Esophagus squamous epithelium (tissue), 5 donors: ENCODE measurements at regions not wholly inside any gene's neighbourhood (a gene's known extent, or its start where the extent isn't known, plus 50 kb on each side); places are given as distances from the start of the nearest gene placed in this dataset.

ENCODE experiments used
- DNase-seq: peaks from one replicate; lab custom pipeline; 2025; lab: John Stamatoyannopoulos, UW
- H3K27ac ChIP-seq, 4 donors: fragments of 200-600 bp; sonication (generic); one replicate each; pipeline ENCODE4 v1.5.1; 2016 to 2019; ENCODE audit warnings: mild to moderate bottlenecking in 1 of 4
- H3K27me3 ChIP-seq, 4 donors: fragments of 200-600 bp; sonication (generic); 1 replicate in 3 of 4; 2 replicates in 1 of 4; pipeline versions ENCODE4 v1.5.1 to v1.6.0; 2017 to 2021; ENCODE audit warnings: antibody characterized with exemption in 1 of 4
- H3K36me3 ChIP-seq, 3 donors: fragments of 200-600 bp; sonication (generic); one replicate each; pipeline ENCODE4 v1.5.1; 2016 to 2019
- H3K4me1 ChIP-seq, 3 donors: fragments of 200-600 bp; sonication (generic); one replicate each; pipeline ENCODE4 v1.5.1; 2017 to 2019
- H3K4me3 ChIP-seq, 4 donors: fragments of 200-600 bp; sonication (generic); 1 replicate in 3 of 4; 2 replicates in 1 of 4; pipeline ENCODE4 v1.5.1; 2016 to 2019; ENCODE audit warnings: mild to moderate bottlenecking in 2 of 4, moderate library complexity in 1 of 4
- H3K9me3 ChIP-seq, 3 donors: fragments of 200-600 bp; sonication (generic); one replicate each; pipeline ENCODE4 v1.5.1; 2016 to 2019
- CTCF ChIP-seq, 6 experiments: fragments of 450-650 bp in 4 of 6; fragments of 200-600 bp in 2 of 6; sonication (generic) in 2 of 6; IDR thresholded peaks; one replicate each; pipeline ENCODE4 v1.5.1; 2016 to 2019; ENCODE audit warnings: antibody characterized with exemption in 6 of 6, mild to moderate bottlenecking in 4 of 6, moderate library complexity in 4 of 6
- POLR2A ChIP-seq, 4 donors: fragments of 450-650 bp; IDR thresholded peaks; one replicate each; pipeline ENCODE4 v1.6.1; 2017; ENCODE audit warnings: antibody characterized with exemption in 4 of 4, mild to moderate bottlenecking in 4 of 4, moderate library complexity in 3 of 4
- WGBS, 2 donors: methylation state at CpG; one replicate each; pipeline ENCODE4 v1.1.5; 2018; 5-methylcytosine and 5-hydroxymethylcytosine counted together
- intact Hi-C: fragments of 100-400 bp; cut with DNase I; formaldehyde crosslinking; loops from one replicate; pipeline ENCODE4 v1.15.0; 2022
- donor health status: DM: yes; HTN: yes; CAD: no.

- H3K9me3 ChIP-seq = no peaks in the 10 kb centered on the region
- TF ChIP-seq CTCF (IDR thresholded peaks at IDR 0.05) (no peak), POLR2A (IDR thresholded peaks at IDR 0.05) (no peak)
- H3K36me3 ChIP-seq = no peaks in the 10 kb centered on the region
- peaks cover 15 to 37% (median 28%) of the 10 kb centered on the region in 3 donors for H3K4me1 ChIP-seq
- intact Hi-C loops = no loop called here
- H3K27ac ChIP-seq = peak overlapping the region; percentile 1 to 74 (median 58)
- no peak for DNase-seq
- no peak overlapping the region for H3K4me3 ChIP-seq
- 0 to 5% methylated on average over 2 to 3 of the region's 3 CpGs for WGBS, 2 donors
- no peaks in the 10 kb centered on the region for H3K27me3 ChIP-seq
These were observed 82.5 kb upstream of the PICALM start for GRCh38 chr11:86151174-86152005.

- 30 to 32% methylated on average over 2 of the region's 2 CpGs for WGBS, 2 donors
- DNase-seq = no peak
- TF ChIP-seq POLR2A (IDR thresholded peaks at IDR 0.05) (no peak), CTCF (IDR thresholded peaks at IDR 0.05) (no peak)
- no peaks in the 10 kb centered on the region for H3K27me3 ChIP-seq
- no peak overlapping the region for H3K4me3 ChIP-seq
- H3K9me3 ChIP-seq = no peaks in the 10 kb centered on the region
- intact Hi-C loops = no loop called here
- H3K4me1 ChIP-seq = peaks cover 15 to 37% (median 28%) of the 10 kb centered on the region in 3 donors
- H3K27ac ChIP-seq = peak overlapping the region; percentile 1 to 74 (median 58)
- no peaks in the 10 kb centered on the region for H3K36me3 ChIP-seq
These were observed 81.9 kb upstream of the PICALM start for GRCh38 chr11:86150847-86151173.

GRCh38 chr11:86149792-86150191 lies 80.9 kb upstream of the PICALM start:
- Histone ChIP-seq H3K27me3 (no peaks in the 10 kb centered on the region), H3K4me3 (no peak overlapping the region), H3K4me1 (peaks cover 15 to 32% (median 28%) of the 10 kb centered on the region in 3 donors), H3K27ac (peak overlapping the region in 1 of 4 donors; percentile 23), H3K36me3 (no peaks in the 10 kb centered on the region), H3K9me3 (no peaks in the 10 kb centered on the region)
- WGBS, 2 donors = 54 to 67% methylated on average over 2 of the region's 2 CpGs
- TF ChIP-seq POLR2A (IDR thresholded peaks at IDR 0.05) (no peak), CTCF (IDR thresholded peaks at IDR 0.05) (no peak)
- intact Hi-C loops = no loop called here
- DNase-seq = no peak

GRCh38 chr11:86148345-86148747 lies 79.5 kb upstream of the PICALM start:
- intact Hi-C loops = no loop called here
- H3K9me3 ChIP-seq = no peaks in the 10 kb centered on the region
- TF ChIP-seq CTCF (IDR thresholded peaks at IDR 0.05) = no peak
- TF ChIP-seq POLR2A (IDR thresholded peaks at IDR 0.05) = no peak
- H3K4me1 ChIP-seq = peaks cover 15 to 32% (median 28%) of the 10 kb centered on the region in 3 donors
- no peak overlapping the region for H3K4me3 ChIP-seq
- no peaks in the 10 kb centered on the region for H3K36me3 ChIP-seq
- WGBS, 2 donors = 92 to 100% methylated on average over 3 of the region's 3 CpGs
- no peak overlapping the region for H3K27ac ChIP-seq
- H3K27me3 ChIP-seq = no peaks in the 10 kb centered on the region
- DNase-seq = no peak

GRCh38 chr11:86147004-86147403 lies 78.1 kb upstream of the PICALM start:
- H3K9me3 ChIP-seq = no peaks in the 10 kb centered on the region
- H3K27ac ChIP-seq = no peak overlapping the region
- peaks cover 14 to 22% (median 21%) of the 10 kb centered on the region in 3 donors for H3K4me1 ChIP-seq
- no peaks in the 10 kb centered on the region for H3K36me3 ChIP-seq
- no peak for TF ChIP-seq POLR2A (IDR thresholded peaks at IDR 0.05)
- TF ChIP-seq CTCF (IDR thresholded peaks at IDR 0.05) = no peak
- no peak for DNase-seq
- no peak overlapping the region for H3K4me3 ChIP-seq
- intact Hi-C loops = no loop called here
- no peaks in the 10 kb centered on the region for H3K27me3 ChIP-seq
- 82% methylated on average over 3 of the region's 3 CpGs for WGBS, 2 donors
